GM18868 (cell line): ENCODE measurements at regions not wholly inside any gene's neighbourhood (a gene's known extent, or its start where the extent isn't known, plus 50 kb on each side); places are given as distances from the start of the nearest gene placed in this dataset.

Source experiments
- ATAC-seq: cut with Tn5 transposase; IDR thresholded peaks from one replicate; pipeline ENCODE4 v1.9.1; 2021; ENCODE audit warnings: mild to moderate bottlenecking, moderate library complexity; ENCODE audit not compliant: unreplicated experiment

DNA sequence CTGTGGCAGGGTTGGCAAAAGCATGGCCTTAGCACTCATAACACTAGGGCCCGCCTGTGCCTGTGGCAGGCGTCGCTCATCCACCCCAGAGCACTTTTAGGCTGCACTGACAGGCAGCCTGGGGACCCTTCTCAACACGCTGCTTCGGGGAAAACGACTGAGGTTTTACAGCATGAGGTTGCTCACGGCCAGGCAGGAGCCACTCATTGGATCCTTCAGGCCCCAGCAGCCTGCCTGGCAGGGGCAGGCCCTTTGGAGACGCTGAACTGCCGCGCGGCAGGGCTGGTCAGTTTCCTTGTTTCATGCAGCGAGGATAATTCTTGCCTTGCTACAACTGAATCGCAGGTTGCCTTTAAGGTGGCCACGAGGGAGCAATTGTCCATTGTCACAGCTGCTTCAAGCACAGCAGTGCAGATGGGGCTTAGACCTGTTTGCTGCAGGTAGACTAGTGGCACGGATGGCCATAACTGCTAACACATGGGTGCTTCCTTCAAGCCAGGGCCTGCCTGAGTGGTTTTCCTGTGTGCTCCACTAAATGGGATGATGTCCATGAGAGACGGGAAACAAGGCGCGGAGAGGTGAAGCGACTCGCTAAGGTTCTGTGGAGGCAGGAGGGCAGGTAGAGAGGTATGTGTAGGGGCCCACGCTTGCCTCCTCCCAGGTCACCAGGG, 49.9 kb upstream of the HS6ST1 start:
- no peak for ATAC-seq

DNA sequence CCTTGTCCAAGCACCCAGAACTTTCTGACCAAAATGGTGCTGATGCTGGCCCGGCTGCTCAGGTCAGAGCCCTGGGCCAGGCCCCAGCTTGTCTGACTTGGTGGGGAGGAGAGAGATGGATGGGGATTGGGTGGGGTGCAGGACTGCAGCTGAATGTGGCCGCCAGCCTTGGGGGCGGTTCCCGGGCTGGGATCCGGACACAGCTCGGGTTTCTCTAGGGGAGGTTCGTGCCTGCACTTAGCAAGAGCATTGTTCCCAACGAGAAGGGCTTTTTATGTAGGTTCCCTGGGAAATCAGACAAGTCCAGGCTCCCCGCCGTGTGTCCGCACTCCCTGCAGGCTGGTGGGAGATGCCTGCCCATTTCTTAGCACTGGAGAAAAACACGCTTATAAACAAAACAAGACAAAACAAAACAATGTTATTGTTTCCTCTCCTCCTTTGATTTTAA, 50.5 kb upstream of the HS6ST1 start:
- ATAC-seq = no peak

DNA sequence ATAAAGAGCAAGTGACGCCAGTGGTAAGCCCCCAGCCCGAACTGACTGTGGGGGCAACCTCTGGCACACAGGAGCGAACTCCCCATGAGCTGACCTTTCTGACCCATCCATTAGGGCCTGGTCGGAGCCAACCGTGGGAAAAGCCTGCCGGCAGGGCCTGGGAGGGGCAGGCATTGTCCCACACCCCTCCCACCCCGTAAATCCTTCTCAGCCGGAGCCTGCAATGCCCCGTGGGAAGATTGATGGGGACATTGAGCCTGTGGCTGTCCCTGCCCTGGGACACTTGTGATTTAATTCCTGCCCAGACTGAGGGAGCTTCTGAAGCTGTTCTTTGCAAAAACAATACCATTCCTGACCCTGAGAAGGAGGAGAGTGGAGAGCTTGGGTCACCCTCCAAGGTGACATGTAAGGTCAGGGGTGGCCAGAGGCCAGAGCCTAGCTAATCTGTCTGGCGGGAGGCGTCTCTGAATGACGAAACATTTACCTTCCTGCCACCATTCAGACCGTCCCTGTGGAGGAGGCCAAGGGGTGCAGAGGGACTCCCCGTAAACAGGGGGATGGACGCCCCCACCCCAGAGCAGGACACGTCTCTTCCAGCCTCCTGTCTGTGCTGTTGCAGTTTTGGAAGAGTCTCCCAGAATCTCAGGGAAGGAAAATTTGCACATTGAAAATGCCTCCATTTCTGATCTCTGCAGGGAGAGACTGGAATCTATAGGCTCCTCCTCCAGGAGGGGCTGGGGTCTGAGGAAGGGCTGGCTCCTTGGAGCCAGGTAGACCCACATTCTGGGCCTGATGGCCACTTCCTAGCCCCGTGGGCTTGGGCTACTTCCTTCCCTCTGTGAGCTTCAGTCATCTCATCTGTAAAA, 51.2 kb upstream of the HS6ST1 start:
- ATAC-seq = no peak

DNA sequence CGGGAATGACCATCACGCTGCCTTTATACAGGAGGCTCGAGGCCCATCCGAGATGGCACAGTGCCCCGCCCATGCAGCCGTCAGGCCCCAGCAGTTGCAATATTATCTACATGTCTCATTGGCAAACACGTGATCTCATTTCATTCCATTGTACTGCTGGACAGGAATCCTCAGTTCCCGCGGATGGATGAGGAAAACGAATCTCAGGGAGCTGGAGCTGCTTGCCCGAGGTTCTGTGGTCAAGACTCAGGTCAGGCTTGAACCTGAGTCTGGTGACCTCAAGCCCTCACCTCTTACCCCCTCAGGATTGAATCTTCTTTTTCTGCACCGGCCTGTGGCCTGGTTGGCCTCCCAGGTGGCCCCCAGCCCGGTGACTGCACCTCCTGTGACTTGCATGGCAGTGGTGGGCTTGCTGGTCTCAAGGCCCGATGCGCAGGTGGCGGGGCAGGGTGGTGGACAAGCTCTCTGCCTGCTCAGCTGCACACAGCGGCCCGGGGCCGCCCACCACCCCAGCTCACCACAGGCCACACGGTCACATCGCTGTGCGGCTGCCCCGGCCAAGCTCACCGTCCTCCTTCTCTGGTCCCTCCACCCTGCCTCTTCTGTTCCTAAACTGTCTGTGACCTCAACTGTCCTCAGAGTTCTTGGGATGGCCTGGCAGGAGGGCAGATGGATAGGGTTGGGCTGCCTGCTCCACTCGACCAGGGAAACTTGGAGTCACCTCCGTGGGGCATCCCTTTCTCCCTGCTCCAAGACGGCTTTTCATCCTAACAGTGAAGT, 52.0 kb upstream of the HS6ST1 start:
- no peak for ATAC-seq

DNA sequence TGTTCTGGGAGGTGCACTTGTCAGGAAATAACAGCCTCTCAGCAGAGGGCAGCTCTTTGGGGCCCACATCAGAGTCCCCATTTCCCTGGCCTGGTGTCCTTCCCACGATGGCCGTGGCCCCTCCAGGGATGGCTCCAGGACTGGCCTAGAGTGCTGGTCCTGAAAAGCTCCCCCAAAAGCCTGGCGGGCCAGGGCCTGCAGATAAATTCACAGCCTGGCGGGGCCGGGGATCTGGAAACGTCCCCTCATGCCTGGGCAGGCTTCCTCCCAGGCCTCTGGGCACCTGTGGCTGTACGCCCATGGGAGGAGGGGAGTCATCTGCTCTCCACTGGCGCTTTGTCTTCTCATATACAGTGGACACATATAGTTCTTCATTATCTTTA, 52.6 kb upstream of the HS6ST1 start:
- ATAC-seq = no peak

DNA sequence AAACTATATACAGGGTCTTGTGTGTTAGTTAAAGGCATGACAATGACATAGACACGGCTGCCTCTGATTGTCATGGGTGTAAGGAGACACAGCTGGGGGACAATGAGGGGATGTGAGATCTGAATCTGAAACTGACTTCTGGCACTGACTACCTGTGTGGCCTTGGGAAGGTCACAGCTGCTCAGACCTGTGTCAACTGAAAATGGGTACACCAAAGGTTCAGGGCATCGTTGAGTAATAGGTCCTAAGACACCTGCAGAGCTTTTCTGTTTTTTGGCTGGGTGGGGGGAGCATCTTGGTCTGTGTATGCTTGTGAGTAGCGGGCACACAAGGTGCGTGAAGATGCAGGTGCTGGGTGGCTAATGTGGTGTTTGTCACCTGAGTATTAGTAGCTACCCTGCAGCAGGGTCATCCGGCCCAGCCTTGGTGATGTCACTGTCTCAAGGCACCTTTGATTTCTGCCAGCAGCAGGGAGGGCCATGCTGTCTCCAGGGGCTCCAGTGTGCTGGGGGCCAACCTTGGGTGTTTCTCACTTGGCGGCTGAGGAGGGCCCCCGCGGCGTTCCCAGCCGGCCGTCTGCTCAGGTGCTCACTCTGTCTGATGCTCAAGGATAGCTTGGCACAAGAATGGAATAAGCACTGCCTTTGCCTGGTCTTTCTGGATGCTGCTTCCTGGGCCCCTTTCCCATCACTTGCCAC, 53.1 kb upstream of the HS6ST1 start:
- ATAC-seq = no peak

DNA sequence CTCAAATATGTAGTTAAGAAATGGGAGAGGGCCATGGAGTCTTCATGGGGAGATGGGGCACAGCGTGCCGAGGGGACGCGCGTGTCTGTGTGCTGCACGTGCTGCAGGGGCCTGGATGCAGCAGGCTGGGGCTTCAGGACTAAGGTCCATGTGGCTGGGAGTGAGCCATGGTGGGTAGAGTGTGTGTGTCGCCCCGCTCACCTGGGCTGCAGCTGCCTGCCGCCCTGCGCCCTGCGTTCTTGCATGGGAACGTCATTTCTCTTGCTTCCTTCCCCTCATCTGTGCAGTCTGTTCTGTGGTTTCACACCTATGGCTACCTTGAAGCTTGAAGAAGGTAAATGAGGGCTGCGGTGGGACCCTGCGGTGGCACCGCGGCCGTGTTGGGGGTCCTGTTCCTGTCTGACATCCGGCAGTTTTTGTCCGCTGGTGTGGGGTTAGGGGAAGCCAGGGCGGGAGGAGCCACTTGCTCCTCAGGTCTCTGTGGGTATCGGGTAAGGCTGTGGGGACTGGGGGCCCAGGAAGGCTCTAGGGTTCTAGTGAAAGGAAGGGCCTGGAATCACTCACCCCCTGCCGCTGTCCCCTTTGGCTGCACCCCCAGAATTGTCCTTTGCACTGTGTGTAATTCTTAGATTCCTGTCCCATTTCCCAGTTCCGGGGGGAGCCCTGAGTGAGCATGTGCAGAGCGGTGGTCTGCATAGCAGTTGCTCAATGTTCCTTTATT, 54.1 kb upstream of the HS6ST1 start:
- no peak for ATAC-seq

DNA sequence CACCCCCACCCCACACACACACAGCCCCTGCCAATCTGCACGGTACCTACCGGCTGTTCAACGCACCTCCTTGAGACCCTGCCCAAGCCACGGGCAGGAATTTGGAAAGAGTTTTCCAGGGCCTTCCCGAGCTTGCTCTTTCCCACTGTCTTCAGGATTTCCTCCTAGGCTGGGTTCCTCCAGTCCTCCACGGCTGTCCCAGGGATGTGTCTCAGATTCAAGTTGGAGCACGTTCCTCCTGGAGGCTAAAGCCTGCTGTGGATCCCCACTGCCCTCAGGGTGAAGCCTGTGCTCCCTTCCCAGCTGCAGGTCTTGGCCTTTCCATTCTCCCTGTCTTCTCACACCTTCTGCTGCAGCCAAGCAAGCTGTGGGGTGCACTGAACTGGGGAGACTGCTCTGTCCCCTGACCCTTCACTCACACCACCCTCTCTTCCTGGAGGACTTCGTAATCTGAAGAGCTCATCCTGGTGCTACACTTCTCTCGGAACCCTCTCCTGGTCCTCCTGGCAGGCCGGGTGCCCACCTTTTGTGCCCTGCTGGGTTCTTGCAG, 54.9 kb upstream of the HS6ST1 start:
- no peak for ATAC-seq

DNA sequence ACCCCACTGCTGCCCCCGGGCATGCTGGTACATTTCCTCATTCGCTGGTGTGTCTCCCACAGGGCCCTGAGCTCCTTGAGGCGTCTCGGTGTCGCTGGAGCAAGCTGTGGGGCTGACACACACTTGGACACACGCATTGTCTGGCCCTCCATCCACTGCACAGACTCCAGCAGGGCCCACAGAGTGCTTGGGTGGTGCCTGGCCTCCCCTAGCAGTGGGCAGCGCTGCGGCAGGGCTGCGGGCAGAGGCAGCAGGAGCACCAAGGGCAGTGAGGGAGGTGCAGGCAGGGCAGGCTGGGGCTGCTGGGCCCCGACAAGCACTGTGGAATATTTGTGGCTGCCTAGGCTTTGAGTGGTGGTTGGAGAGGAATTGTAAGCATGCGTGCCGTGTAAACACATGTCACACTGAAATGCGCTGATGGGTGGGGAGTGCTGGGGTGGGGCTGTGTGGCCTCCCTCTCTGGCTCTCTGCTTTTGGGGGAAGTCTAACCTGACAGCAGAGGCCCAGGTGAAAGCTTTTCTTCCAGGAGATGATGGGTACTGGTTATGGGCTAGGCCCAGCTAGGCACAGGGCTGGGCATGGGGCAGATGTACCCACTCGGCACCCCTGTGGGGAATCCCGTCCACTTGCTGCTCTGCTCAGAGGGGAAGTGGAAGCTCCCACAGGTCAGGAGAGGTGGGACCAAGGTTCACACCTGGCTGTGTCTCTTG, 55.5 kb upstream of the HS6ST1 start:
- ATAC-seq = no peak

DNA sequence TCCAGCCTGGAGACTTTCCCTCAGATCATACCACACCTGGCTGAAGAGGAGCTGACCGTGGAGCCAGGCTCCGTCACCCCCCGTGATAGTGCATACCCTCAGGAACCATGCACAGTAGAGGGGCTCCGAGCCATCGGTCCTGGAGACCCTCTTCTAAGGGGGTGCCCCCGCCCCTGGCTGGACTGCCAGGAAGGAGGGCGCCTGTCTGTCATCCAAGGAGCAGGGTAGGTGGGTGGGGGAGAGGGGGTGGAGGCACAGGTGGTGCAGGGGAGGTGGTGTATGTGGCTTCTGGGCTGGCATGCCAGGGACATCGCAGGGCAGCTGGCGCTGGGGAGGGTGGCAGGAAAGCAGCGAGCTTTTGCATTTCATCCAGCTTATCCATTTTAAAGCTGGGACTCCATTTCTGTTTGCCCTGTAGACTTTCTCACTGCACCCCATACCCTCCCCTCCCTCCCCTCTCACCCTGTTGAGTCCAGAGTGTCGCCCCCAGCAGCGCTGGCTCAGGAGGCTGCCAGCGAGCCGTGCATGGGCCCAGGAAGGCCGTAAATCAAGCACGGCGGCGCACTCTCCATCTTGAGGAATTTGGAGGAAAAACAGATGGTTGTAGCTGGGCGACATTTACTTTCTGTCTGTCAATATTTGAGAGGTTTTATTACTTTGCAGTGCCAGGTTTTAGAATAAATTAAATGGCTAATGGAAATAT, 56.2 kb upstream of the HS6ST1 start:
- no peak for ATAC-seq

DNA sequence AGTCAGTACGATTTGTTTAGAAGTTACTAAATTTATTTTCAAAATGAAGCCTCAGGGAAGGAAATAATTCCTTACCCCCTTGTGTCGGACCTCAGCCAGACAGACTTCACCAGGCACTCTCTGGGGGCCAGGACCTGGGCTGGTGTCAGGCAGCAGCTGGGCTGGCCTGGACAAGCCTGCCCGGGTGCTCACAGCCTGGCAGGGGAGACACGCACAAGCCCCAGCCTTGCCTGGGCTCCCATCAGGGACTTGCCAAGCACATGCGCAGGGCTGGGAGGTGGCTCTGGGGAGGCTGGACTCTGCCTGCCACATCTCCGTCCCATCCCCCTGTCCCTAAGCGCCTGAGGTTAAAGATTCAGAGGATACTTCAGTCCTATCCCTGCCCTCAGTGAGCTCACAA, 56.8 kb upstream of the HS6ST1 start:
- no peak for ATAC-seq

DNA sequence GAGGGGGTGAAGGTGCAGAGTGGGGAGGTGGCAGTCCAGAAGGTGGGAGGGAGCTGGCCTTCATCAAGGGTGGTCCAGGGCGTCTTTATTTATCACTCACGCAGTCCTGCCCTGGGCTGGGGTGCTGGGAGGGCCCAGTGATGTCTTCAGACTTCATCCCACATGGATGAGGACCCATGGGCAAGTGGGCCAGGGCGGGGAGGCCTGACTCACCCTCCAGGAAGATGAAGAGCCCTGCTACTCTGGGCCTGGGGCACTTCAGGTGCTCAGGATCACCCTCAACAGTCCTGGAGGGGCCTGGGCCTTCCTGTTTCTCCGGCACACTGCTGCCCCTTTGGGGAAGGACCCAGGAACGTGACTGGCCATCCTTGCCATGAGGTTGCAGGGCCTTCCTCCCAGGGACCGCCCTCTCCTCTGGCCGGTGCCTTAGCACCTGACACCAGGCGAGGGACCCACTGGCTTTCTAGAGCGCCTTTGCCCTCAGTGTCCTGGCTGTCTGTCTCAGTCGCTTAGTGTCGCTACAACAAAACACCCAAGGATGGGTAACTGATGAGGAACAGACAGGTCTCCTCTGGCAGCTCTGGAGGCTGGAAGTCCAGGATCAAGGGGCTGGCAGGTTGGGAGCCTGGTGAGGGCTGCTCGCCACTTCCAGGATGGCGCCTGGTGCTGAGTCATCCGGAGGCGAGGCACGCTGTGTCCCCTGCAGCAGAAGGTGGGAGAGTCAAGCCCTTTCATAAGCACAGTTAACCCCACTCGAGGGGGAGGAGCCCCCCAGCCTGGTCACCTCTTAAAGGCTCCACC, 57.8 kb upstream of the HS6ST1 start:
- no peak for ATAC-seq

DNA sequence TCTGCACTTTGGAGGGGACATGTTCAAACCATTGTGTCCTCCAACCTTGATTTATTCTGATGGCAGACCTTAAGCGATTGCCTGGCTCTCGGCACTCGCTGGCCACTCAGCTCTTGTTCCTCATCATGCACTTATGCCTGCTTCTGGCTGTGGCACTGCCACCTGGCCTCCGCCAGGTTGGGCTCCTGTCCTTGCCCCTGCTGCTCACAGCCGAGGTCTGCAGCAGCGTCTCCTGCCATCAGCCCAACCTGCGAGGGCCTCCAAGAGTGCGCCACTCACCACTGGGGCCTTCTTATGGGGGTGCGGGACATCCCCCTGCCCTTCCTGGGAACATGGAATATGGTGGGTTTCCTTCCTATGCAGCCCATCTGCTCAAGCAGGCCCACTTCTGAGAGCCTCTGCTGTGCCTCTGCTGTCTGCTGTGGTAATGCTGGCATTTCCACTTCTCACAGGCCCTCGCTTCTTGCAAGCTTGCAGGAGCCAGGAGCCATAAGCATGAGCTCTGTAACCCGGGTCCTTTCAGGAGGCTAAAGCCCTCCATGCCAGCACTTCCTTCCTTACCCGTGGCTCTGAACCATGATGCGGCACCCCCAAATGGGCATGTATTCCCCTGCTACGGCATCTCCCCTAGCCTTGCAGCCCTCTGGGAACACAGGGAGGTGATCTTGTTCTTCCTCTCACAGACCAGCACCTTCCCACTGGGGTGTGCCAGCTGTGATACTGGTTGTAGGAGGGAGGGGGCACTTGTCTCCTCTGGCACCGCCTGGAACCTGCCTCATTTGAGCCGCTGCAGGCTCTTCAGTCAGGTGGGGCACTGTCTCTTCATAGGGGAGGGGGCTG, 58.6 kb upstream of the HS6ST1 start:
- ATAC-seq = no peak

DNA sequence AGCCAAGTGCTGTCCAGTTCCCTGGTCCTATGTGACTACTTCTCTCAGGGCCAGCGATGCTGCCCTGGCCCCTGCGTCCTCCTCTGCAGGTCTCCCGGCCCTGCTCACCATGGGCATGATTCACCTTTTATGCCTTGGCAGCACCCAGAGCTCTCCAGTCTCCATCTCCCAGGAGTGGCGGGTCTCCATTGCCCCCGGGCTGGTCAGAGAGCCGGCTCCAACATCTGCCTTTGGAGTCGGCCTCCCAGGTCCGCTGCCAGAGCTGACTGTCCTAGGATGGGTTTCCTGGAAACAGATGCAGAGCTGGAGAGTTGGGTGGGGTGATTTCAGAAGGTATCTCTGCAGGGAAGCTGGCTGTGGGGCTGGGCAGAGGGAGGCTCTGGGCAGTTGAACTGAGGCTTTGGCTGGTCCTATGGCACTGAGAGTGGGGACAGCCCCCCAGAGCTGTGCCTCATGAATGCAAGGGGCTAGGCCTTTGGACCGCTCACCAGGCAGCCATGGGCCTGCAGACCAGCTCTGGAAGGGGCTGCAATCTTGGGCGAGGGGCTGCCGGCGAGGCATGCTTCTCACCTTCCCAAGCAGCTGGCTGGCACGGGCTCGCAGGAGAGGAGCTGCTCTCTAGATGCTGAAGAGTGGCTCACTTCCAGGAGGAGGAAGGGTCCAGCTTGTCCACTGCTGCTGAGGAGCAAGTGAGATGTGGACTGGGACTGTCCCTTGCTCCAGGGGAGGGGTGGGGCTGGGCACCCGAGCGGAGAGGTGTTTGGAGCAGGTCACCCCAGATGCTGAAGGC, 59.8 kb upstream of the HS6ST1 start:
- ATAC-seq = no peak

DNA sequence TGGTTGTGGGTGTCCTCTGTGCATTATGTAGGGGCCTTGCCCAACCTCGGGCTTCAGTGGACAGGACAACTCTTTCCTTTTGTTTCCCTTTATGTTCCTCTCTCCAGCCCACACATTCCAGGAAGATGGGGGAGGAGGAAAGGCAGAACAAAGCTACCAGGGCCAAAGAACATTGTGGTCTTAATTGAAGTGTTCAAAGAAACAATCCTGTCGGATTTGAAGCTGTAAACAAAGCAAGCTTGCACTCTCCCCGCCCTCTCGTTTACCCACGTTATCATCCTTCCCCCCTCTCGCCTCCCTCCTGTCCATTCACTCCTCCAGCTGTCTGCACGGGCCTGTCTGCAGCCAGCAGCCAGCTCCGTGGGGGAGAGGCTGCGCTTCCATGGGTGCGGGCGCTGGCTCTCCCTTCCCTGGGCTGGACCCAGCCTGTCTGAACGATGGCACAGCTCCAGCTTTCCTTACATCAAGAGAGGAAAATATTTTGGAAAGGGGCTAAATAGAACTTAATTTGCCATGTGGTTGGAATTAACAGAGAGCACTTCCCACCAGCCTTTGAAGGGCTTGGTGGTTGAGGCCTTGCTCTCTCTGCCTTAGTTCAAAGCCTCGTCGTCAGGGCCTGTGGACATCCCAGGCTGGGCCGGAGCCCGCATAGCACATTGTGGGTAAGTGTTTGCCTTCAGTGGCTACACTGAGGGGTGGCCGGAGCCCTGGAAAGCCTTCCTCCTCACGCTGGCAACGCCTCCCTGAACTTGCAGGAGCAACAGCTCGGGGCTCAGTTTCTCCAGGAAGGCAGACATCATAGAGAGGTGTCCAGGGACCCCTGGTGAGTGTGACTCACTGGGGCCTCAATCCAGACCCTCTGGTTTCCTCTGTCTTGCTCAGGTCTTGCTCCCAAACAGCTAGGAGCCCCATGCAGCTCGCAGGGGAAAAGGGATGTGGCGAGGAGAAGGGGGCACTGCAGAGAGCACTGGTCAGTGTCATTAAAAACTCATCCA, 60.6 kb upstream of the HS6ST1 start:
- ATAC-seq = no peak
